ENCODE measurements at regions not wholly inside any gene's neighbourhood (a gene's known extent, or its start where the extent isn't known, plus 50 kb on each side); places are given as distances from the start of the nearest gene placed in this dataset.
A peak's percentile ranks its signal among the peaks of the same experiment; 100 is the strongest.

DNA sequence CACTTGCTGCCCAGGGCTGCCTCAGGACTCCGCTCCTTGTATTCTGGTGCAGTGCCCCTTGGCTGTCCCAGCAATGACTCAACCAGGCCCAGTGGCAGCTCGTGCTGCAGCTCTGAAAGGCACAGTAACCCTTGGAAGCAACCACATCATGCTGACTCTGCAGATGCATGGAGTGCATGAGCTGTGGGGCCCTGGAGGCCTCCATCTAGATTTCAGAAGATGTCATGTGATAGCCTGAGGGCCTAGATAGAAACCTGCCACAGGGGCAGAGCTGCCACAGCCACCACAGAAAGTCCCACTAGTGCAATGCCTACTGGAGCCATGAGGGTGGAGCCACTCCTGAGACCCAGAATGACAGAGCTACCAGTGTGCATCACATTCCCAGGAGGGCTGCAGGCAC, 117.1 kb upstream of the SMAD3 start:
- TF ChIP-seq, protein P1, sequence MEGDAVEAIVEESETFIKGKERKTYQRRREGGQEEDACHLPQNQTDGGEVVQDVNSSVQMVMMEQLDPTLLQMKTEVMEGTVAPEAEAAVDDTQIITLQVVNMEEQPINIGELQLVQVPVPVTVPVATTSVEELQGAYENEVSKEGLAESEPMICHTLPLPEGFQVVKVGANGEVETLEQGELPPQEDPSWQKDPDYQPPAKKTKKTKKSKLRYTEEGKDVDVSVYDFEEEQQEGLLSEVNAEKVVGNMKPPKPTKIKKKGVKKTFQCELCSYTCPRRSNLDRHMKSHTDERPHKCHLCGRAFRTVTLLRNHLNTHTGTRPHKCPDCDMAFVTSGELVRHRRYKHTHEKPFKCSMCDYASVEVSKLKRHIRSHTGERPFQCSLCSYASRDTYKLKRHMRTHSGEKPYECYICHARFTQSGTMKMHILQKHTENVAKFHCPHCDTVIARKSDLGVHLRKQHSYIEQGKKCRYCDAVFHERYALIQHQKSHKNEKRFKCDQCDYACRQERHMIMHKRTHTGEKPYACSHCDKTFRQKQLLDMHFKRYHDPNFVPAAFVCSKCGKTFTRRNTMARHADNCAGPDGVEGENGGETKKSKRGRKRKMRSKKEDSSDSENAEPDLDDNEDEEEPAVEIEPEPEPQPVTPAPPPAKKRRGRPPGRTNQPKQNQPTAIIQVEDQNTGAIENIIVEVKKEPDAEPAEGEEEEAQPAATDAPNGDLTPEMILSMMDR (IDR thresholded peaks at IDR 0.05; ENCODE audit: low read depth, low read length, missing control alignments): no peak
- no peak for DNase-seq (ENCODE audit: low read depth)
- H3K4me3 ChIP-seq (ENCODE audit: low read depth, low read length): no peak overlapping the region
- in situ Hi-C loops (cut with HindIII; ENCODE audit: low sequenced_read_pairs): no loop called here

DNA sequence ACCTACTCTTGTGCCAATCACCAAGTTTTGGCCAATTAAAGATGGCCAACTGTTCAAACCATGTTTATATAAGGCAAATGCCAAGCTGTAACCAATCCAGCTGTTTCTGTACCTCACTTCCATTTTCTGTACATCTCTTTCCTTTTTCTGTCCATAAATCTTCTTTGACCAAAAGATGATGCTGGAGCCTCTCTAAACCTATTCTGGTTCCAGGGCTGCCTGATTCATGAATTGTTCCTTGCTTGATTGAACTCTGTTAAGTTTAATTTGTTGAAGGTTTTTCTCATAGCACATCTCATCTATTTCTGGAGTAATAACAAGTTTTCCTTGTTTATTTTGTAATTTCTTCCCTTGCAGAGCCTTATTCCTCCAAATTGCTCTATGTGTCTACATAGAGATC, 115.3 kb upstream of the SMAD3 start:
- in situ Hi-C loops (cut with HindIII; ENCODE audit: low sequenced_read_pairs): no loop called here
- H3K4me3 ChIP-seq (ENCODE audit: low read depth, low read length): no peak overlapping the region
- DNase-seq (ENCODE audit: low read depth): no peak
- TF ChIP-seq, protein P1 (IDR thresholded peaks at IDR 0.05; ENCODE audit: low read depth, low read length, missing control alignments): no peak

DNA sequence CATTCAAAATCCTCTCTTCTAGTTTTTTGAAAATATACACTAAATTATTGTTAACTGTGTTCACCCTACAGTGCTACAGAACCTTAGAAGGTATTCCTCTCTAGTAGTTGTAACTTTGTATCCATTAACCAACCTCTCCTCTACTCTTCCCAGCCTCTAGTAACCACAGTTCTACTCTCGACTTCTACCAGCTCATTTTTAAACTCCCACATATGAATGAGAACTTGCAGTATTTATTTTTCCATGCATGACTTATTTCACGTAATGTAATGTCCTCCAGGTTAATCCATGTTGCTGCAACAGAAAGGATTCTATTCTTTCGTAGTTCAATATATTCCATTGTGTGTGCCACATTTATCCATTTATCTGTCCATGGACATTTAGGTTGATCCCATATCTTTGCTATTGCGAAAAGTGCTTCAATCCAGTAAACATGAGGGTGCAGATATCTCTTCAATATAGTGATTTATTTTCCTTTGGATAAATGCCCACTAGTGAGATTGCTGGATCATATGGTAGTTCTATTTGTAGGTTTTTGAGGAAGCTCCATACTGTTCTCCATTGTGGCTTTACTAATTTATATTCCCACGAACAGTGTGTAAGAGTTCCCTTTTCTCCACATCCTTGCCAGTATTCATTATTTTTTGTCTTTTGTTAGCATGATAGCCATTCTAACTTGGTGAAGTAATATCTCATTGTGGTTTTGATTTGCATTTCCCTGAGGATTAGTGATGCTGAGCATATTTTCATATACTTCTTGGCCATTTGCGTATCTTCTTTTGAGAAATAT, 113.7 kb upstream of the SMAD3 start:
- no peak overlapping the region for H3K4me3 ChIP-seq (ENCODE audit: low read depth, low read length)
- in situ Hi-C loops (cut with HindIII; ENCODE audit: low sequenced_read_pairs): no loop called here
- peak; percentile 75 for DNase-seq (ENCODE audit: low read depth)
- TF ChIP-seq, protein P1 (IDR thresholded peaks at IDR 0.05; ENCODE audit: low read depth, low read length, missing control alignments): no peak

DNA sequence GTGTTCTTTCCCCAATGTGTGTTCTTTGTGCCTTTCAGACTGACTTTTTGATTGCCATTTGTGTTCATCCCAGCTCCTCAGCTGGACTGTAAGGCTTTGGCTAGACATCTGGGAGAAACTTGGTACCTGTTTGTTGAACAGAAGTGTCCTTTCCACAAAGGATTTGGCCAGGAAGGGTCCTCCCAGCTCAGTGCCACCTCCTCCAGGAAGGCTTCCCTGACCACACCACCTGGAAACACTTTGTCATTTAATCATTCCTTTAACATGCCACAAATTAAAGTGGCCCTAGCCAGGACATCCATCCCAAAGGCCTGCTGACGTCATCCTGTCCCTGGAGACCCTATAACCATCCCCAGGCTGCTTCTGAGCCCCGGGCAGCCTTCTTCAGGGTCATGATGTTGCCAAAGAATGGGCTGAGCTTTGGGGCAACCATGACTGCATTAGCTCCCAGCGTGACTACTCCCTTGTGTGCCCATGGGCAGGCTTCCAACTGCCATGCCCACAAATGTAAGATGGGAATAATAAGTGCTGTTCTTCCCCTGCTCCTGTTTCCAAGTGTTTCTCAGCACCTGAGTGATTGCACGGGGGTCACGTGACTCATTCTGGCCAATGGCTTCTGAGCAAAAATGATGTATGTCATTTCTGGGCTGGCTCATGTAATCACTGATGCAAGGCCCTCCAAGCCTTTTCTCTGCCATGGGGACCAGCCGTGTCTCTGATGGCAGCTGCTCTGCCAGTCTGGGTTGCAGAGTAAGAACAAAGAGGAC, 112.5 kb upstream of the SMAD3 start:
- DNase-seq (ENCODE audit: low read depth): no peak
- H3K4me3 ChIP-seq (ENCODE audit: low read depth, low read length): no peak overlapping the region
- in situ Hi-C loops (cut with HindIII; ENCODE audit: low sequenced_read_pairs): no loop called here
- TF ChIP-seq, protein P1 (IDR thresholded peaks at IDR 0.05; ENCODE audit: low read depth, low read length, missing control alignments): no peak

DNA sequence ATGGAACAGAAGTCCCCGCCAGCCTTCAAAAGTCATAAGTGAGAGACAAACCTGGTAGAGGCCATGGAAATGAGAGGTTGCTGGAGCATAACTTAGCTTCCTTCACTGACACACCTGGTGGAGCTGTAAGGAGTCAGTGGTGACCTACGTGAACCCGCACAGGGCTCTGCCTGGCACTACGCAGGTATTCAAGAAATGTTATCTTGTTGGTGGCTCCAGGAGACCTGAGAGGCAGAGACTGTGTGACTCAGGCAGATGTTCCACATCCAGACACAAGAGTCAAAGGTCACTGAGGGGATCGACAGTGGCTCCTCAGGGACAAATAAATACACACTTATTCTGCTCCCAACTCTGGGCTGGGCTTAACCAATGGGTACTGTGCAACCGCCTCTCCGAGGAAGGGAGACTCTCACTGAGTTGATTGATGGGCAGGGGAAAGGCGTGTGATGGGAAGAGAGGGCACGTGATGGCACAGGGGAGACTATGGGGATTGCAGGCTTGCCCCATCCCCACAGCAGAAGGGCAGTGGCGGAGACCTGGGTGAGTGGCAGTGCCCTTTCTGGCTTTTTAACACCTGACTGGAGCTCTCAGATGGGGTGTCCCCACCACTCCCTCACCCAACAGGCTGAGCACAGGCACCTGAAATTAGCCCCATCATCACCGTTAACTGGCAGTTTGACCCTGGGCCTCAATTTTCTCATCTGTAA, 111.7 kb upstream of the SMAD3 start:
- in situ Hi-C loops (cut with HindIII; ENCODE audit: low sequenced_read_pairs): no loop called here
- DNase-seq (ENCODE audit: low read depth): no peak
- TF ChIP-seq, protein P1 (IDR thresholded peaks at IDR 0.05; ENCODE audit: low read depth, low read length, missing control alignments): no peak
- no peak overlapping the region for H3K4me3 ChIP-seq (ENCODE audit: low read depth, low read length)

DNA sequence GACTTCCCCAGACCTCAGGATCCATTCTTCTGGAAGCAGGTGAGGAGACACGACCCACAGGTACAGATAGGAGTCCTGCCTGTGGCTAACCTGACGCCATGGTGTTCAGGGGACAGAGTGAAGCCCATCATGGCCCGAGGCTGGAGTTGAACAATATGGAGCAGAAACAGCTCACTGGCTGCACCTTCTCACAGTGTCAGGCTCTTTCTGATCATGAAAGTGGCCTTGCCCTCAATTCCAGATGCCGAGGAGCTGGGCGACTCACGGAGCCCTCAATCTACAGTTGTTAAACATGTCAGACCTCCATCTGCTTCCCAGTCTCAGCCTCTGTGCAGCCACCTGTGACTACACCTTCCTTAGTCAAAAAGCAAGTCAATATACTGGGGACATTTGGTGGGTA, 110.8 kb upstream of the SMAD3 start:
- DNase-seq (ENCODE audit: low read depth): no peak
- TF ChIP-seq, protein P1 (IDR thresholded peaks at IDR 0.05; ENCODE audit: low read depth, low read length, missing control alignments): no peak
- H3K4me3 ChIP-seq (ENCODE audit: low read depth, low read length): no peak overlapping the region
- in situ Hi-C loops (cut with HindIII; ENCODE audit: low sequenced_read_pairs): no loop called here

Data from astrocyte of the cerebellum (primary cell).